Activated CD4-positive, alpha-beta T cell treated with anti-CD3 and anti-CD28 coated beads, Interleukin-10, Interleukin-2, amounts not matched to agents 100 ng/mL and 50 ng/mL, durations not matched to agents 16 hours and 8 hours (primary cell): ENCODE measurements at regions not wholly inside any gene's neighbourhood (a gene's known extent, or its start where the extent isn't known, plus 50 kb on each side); places are given as distances from the start of the nearest gene placed in this dataset.

Source experiments
- DNase-seq: peaks from one replicate; pipeline ENCODE4 v3.0.0-alpha.2; 2020

DNA sequence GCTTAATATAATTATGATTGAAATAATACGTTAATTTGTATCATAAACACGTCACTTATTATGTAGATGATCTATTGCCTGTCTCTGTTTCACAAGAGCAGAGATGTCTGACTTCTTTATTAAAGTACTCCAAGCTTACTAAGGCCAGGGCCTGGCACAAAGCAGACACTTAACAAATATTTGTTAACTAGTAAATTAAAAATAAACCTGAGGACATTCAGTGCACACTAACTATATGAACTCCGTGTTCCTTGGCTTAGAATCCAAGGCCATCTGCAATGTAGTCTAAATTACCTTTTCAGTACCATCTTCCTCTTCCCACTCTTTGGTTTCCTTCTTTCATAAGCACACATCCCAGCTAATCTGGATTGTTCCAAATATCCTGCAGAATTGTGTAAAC is 210.8 kb upstream of the SOX9 start:
- DNase-seq, result no peak

DNA sequence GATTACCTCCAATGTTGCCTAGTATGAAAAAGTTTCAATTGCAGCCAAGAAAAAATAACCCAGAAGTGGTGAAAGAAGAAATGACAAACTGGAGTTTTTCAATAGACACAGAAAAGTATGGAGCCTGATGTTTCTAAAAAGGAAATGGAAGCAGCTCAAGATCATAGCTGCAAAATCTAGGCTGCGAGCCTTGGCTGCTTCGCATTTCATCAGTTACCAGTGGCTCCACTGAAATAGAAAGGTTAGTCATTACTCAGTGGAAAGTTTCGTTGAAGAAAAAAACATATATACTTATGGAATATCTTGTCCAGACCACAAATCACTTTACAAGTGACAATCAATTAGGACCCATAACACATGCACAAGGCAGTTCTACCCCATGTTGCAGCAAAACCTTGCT is 206.8 kb upstream of the SOX9 start:
- no peak for DNase-seq

DNA sequence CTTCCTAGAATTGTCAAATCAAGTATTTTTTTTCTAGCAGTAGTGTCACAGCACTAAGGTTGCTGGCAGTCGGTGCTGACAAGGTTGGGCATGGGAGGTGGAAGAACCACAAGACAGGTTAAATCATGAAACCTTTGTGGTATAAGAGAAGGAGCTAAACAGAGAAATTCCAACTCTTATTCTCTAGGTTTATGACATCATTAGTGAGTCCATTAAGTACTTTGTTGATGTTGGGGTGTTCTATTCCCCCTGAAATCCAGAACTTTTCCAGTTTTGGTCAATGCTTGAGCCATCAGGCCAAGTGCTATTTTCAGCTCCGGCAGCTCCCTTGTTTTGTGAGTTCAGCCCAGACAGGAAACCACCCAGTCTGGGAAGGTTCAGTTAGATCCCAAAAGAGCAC is 206.0 kb upstream of the SOX9 start:
- DNase-seq, result no peak

DNA sequence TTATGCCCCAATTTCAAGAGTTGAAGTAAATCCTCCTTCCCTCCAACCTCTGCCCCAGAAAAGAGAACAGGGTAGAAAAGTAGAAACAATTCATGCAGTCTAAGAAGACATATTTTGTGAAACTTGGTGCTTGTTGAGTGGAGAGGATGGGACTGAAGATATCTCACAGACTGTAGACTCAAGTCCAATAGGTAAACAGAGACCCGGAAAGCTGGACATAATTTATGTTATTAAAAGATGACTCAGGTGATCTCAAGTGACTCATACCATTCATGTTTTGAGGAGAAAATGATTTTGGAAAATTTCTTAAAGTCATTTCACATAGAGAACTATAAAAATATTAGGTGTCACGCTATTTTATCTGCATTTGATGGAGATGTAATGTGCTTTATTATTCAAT is 203.1 kb upstream of the SOX9 start:
- no peak for DNase-seq

DNA sequence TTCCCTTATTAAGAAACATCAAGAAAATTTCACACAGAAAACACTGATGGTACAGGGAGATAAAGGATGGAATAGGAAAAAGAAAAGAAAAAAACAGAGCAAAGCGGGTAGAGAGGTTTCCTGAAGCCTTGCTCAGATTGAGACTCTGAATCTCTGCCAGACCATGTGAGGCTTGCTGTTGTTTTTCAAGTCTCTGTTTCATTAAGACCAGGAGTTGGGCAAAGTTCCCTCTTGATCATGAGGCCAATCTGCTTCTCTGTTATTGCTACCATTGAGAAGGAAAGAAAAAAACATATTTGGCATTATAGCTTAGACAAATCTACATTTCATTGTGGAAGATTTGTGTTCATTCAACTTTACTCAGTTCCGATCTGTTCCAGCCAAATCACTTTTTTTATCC is 201.6 kb upstream of the SOX9 start:
- DNase-seq, result no peak

DNA sequence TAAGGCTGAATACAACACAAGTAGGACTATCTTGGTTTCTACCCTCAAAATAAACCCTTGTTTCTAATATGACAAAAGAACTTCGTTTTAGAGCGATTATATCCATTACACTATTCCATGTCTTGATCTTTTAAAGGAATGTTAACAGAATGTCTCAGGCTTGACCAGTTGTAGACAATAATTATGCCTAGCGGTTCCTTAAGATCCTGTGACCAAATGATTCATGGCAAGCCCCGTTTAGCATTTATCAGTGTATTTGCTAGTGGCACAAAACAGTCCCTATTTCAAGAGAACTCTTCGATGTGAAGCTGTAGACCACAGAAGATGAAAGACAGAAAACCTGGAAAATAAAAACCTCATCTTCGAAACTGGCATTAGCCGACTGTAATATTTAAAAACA is 200.9 kb upstream of the SOX9 start:
- DNase-seq, result no peak

DNA sequence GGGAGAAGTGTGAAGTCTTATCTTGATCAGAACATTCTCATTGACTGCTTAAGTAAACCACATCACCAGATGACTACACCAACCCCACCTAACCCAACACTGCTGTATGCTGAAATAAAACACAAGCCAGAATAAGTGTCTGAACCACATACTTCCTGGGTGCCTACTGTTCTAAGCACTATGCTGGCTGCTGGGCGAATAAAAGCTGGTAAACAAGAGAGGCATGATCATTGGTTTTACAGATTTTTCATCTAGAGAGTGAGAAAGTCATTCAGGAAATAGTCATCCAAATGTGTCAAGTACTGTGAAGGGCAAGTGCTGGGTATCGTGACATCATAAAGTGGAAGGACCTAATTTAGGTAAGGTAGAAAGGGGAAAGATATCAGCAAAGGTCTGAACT is 199.0 kb upstream of the SOX9 start:
- DNase-seq, result peak; percentile 53

DNA sequence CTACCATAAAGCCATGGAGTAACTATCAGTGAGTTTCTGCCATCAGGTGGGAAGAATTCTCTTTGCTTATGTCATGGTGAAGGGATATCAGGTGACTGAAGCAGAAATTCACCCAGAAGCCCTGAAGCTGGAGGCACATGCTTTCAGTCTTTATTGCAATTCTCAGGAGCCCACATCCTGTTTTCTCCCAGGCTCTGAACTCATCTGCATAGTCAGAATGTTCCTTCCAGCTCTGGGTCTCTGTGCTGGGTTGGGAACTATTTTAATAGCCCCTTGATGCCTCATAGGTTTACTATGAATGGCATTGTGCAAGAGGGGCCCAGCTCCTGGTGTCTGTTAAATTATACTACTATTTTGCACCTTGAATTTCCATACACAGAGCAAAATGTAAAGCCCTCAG is 198.4 kb upstream of the SOX9 start:
- peak; percentile 13 for DNase-seq

DNA sequence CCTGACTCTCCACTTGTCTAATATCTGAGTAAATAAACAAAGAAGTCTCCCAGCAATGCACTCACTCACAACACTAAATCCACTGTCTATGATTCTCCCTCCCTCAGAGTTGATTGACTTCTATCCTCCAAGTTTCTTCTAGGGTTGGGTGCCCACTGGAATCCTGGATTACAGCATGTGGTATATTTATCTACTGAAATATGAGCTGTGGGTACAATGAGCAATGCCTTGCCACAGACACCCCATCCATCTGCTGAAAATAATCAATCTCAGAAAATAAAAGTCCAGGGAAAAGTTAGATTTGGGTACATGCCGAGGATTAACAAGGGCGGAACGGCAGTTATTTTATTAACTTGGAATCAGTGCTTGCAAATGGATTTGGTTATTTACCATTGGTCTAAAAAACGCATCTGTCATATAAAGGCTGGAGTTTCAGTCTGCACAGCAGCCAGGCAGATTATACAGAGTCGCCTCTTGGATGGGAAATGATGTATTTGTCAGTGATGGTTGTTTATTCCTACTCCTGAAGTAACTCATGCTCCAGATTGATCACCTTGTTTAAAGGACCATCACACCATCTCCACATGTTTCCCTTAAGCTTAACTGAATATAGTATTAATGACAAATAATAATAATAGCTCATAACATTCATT is 193.9 kb upstream of the SOX9 start:
- DNase-seq, result no peak

DNA sequence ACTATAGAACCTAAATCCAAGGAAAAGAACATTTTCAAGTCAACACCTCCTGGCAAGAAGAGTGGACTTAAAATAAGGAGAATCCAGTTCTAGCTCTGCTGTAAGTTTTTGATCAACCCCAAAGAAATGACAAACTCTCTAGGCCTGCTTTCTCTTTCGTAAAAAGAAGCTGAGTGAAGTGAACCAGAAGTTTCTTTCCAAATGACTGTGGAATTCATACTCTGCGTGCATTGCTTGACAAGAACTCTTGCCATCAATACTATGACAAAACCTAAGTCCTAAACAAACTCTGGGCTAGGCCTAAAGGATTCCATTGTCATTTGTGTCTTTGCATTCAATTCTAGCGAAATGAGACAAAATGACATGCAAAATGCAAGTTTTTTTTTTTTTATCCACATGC is 187.5 kb upstream of the SOX9 start:
- no peak for DNase-seq

DNA sequence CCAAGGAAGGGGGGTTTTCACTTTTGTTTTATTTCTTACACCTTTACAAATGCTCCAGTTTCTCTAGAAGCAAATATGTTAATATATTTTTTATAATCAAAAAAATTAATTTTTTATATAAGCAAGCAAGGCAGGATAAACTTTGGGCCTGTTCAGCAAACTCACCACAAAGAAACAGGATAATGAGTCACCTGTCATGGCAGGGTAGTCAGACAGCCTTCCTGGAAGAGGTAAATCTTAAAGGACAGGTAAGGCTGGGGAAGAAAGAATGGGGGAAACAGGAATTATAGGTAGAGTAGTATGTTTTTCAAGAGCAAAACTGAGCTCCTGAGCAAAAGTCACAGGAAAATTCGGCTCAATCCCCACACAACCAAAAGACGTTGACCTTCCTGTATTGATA is 186.3 kb upstream of the SOX9 start:
- DNase-seq, result no peak

DNA sequence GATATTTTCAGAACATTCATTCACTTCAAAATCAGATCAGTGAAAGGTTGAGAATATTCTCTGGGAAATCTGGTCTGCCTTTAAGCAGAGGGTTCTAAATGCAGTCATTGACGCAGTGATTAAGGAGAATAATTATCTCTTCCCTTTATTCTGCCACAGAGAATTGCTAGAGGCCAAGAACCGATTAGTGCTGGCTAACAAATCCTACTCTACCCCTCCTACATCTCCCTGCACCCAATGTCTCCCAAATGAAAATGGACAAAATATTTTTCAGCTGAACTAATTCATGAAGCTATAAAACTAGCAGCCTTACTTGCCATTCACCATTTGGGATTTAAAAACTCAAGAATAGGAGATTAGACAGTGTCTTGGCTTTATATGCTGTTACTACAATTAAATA is 185.5 kb upstream of the SOX9 start:
- DNase-seq, result no peak

DNA sequence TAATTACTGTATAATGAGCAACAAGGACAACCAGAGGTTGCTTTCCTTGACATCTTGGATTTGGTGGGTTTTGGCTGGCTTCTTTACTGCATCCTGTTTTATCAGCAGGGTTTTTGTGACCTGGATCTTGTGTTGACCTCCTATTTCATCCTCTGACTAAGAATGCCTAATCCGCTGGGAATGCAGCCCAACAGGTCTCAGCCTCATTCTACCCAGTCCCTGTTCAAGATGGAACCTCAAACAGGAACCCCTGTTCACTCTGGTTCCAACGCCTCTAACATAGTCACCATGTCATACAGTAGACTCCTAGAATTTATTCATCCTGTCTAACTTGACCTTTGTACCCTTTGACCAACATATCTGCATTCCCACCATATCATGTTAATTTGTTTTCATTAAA is 183.8 kb upstream of the SOX9 start:
- DNase-seq, result no peak

DNA sequence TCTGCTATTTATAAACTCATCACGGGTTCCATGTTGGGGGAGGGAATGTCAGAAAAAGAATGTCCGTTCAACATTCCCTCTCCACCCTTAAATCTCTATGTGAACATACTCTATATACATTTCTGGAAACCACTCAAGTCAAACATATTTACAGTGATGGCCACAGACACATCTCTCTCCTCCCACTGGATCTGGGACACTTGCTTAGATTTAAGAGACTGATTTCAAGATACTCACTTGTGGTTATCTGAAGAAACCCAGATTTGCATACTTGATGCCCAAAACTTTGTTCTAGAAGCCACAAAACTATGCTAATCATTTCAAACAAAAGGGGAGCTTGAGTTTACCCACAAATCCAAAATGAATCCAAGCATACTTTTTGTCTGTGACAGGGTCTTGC is 182.9 kb upstream of the SOX9 start:
- no peak for DNase-seq

DNA sequence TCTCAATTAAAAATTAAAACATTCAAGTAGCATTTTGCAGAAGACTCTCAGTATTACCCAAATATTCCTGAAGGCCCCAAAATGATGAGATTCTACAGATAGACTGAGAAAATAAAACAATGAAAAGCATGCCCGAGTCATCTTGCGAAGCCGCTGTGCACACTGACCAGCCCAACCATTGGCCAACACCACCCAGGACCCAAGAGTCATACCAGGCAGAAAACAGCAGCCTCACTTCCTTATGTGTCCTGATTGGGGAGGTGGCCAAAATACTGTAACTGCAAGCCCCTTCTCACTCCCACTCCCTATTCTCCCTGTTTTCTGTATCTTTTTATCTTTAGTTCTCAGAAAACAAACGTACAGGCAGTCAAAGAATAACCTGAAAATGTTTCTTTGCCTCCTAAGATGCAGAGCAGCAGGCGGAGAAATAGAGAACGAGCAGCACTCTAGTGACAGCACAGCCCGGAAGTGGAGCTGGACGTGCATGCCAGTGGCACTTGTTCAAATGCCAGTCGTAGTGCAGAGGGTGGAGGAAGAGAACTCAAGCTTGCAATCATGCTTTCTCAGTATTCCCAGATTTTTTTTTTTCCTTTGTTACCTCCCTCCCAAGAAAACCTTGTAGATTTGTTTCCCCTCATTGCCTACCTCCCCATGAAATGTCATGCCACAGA is 182.3 kb upstream of the SOX9 start:
- no peak for DNase-seq

DNA sequence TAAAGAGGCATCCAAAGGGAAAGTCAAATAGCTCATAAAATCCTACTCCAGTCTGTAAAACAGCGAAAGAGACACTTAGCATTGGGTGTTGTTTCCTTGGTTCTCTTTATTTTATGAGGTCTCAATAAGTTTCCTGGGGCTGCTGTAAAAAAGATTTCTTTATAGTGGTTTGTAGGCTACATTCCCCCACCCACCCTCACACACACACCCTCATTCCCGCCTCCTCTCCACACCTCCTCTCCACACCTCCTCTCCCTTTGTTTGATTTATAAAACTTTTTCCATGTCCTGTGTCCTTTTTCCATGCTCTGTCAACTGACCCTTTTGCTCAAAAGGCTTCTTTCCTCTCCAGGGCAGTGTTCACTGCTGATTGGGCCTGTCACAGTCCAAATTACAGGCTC is 178.9 kb upstream of the SOX9 start:
- DNase-seq, result no peak

DNA sequence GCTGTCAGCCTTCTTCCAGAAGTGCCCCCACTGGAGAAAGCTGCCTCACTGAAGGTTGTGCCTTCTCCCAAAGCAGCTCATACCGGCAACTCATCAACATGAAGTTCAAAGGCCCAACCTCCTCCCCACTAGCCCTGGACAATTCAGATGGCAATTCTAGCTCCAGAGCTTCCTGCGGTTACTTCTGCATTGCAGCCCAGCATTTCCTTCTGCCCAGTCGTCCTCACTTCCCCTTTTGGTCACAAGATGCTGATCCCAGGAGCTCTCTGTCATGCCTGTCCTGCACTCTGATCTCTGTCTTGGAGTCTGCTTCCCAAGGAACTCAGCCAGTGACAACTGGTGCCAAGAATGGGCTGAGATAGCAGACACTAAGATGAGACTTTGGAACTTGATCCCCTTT is 178.2 kb upstream of the SOX9 start:
- no peak for DNase-seq

DNA sequence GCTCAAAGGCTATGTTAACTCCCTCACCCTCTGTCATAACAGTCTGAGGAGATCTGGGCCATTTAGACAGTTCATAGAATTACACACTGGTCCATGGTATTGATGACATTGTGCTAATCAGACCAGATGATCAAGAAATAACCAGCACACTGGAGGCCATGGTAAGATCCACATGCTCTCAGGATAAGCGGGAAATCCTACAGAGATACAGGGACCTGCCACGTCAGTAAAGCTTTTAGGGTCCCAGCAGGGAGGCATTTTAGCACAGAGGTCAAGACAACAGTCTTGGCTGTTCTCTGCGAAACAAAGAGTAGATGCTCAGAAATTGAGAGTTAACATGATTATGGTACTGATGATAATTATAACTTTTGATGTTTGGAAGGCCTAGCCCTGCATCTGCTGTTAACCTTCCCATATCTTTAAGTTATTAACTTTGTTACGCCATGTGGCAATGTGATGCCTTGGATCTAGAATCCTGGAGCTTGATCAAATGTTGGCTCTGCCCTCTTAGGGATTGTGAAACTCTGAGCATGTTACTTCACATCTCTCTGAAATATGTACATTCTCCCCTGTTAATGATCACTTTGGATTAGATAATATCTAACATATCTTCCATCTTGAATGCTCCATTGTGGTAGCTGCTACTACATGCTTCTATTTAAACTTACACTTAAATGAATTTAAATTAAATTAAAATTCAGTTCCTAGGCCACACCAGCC is 172.0 kb upstream of the SOX9 start:
- no peak for DNase-seq

DNA sequence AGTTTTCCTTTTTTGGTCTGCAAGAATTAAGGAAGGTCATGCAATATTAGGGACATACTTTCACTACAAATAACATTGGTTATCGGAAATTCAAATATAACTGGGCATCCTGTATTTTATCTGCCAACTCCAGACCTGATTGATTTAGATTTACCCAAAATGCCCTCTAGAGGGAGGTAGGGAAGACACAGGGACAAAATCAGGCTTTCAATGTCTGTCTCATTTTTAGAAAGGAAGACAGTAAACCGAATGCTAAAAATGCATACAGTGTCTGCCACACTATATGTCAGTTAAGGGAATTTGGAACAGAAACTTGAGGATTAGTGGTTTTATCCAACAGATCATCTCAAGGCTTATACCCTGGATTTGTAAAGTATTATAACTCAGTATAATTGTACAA is 161.7 kb upstream of the SOX9 start:
- no peak for DNase-seq

DNA sequence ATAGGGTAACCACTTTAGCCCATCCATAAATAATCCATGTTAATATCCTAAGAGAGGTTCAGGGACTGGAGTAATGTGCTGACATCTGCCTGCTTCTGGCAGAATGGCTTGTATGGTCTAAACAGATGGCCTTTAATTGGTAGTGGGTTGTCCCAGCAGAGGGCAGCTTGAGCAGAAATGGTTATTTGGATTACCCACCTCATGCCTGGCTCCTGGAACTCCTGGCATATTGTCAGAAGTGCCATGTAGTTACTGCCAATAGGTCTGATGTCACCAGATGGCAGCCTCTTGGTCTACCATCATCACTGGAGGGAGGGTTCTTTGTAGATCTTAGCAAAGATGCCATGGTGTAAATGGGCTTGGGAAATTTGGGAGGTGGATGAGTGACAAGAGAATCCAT is 157.5 kb upstream of the SOX9 start:
- no peak for DNase-seq

DNA sequence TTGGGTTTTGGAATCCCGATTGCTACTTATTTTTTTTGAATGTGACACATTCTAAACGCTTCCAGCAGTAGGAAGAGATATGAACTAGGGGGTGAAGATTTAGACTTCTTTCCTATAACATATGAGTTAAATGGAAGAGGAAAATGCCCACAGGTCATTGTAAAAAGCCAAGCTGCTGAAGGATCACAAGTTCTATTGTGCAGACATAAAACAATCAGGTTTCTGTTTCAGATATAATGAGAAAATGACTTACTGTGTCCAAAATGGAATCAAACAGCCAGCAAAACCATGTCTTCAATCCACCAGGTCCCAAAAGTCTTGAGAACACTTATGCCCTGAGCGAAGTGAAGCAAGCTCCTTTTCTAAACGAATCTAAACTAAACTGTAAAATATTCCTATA is 157.0 kb upstream of the SOX9 start:
- no peak for DNase-seq

DNA sequence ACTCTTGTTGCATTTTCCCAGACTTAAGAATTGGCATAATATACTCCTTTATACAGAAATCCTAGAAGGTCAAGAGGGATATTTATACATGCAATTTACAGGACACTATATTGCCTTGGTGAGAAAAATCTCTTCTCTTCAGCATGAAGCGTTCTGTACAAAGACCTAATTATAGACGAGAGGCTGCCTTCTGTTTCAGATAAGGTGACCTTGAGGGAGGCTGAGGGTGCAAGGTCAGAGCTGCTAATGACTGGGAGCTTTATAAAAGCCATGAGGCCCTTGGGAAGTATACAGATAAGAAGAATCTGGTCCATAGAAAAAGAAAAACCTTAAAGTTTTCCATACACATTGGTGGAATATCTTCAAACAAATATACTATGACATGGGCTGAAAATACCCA is 156.3 kb upstream of the SOX9 start:
- DNase-seq, result no peak

DNA sequence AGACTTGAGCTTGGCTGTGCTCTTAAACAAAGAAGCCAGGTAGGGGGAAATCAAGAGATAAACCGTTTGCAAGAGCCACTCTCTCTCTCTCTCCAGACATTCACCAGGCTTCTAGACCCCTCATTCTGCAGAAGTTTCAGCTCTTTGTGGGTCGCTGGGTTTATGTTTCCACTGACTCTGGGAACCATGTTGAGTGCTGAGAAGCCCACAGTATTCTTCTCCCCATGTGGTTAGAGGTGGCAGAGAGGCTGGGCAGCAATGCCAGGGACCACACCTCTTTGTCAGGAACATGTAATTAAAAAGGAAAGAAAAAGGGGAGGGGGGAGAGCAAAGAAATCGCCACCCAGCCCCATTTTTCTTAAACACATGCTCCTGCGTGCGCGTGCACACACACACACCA is 154.8 kb upstream of the SOX9 start:
- no peak for DNase-seq

DNA sequence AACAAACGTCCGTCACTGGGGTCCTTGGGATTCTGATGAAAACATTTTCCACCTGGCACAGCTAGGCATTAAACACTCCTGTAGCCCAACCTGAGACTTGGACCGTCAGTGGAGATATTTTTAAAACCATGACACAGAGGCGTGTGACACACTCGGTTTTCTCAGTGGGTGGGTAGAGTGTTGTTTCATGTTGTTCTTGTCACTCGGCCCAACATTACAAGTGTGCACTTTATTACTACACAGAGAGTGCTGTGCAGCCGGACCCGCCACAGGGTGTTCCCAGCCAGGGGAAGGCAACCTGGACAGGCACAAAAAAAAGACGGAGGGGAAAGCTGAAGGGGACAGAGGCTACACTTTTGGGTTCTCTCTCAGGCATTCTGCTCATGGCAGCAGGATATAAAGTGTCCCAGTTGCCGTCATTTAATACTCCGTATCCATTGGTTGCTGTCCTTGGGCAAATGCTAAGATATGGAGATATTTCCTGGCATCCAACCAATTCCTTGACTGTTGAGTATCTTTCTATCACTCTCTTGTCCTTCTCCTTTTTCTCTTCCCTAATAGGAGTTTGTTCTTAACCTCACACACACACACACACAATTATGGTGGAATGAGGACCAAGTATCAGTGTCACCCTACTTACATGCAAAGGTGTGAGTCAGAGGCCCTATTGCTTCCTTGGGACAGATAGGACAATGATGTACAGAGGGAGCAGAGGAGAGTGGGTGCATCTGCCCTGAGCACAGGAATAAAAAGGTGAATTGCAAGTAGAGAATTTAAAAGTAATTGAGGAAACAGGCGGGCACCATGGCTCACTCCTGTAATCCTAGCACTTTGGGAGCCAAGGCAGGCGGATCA is 154.1 kb upstream of the SOX9 start:
- DNase-seq, result no peak
